Testis (tissue), 2 donors: ENCODE measurements at regions not wholly inside any gene's neighbourhood (a gene's known extent, or its start where the extent isn't known, plus 50 kb on each side); places are given as distances from the start of the nearest gene placed in this dataset.
A peak's percentile ranks its signal among the peaks of the same experiment; 100 is the strongest.

Experiments
- DNase-seq: peaks from one replicate; pipeline ENCODE4 v3.0.0-alpha.2; 2019
- H3K27ac ChIP-seq, 2 donors: fragments of 200-600 bp; sonication (generic); one replicate each; pipeline ENCODE4 v1.5.1; 2019
- H3K27me3 ChIP-seq: fragments of 200-600 bp; sonication (generic); one replicate; pipeline ENCODE4 v1.5.1; 2019
- H3K36me3 ChIP-seq: fragments of 200-600 bp; sonication (generic); one replicate; pipeline ENCODE4 v1.5.1; 2017; ENCODE audit warnings: low read depth; ENCODE audit errors: missing control alignments
- H3K4me1 ChIP-seq: fragments of 200-600 bp; sonication (generic); one replicate; pipeline ENCODE4 v1.5.1; 2019
- H3K4me3 ChIP-seq, 2 donors: fragments of 200-600 bp; sonication (generic); one replicate each; pipeline ENCODE4 v1.5.1; 2017 to 2019
- H3K9me3 ChIP-seq: fragments of 200-600 bp; sonication (generic); one replicate; pipeline ENCODE4 v1.5.1; 2017
- CTCF ChIP-seq, 3 experiments: fragments of 450-650 bp in 2 of 3; fragments of 200-600 bp in 1 of 3; sonication (generic) in 1 of 3; IDR thresholded peaks; one replicate each; pipeline ENCODE4 v1.5.1; 2016 to 2019; ENCODE audit warnings: antibody characterized with exemption in 3 of 3, mild to moderate bottlenecking in 2 of 3, moderate library complexity in 1 of 3
- POLR2A ChIP-seq: fragments of 450-650 bp; IDR thresholded peaks from one replicate; pipeline ENCODE4 v1.6.1; 2017; ENCODE audit warnings: antibody characterized with exemption, mild to moderate bottlenecking, moderate library complexity
- WGBS, 2 donors: methylation state at CpG; one replicate each; pipeline ENCODE4 v1.1.5; 2018; 5-methylcytosine and 5-hydroxymethylcytosine counted together
- intact Hi-C: fragments of 100-400 bp; cut with DNase I; formaldehyde crosslinking; loops from one replicate; pipeline ENCODE4 v1.15.1; 2023; ENCODE audit warnings: low total_unique reads

DNA sequence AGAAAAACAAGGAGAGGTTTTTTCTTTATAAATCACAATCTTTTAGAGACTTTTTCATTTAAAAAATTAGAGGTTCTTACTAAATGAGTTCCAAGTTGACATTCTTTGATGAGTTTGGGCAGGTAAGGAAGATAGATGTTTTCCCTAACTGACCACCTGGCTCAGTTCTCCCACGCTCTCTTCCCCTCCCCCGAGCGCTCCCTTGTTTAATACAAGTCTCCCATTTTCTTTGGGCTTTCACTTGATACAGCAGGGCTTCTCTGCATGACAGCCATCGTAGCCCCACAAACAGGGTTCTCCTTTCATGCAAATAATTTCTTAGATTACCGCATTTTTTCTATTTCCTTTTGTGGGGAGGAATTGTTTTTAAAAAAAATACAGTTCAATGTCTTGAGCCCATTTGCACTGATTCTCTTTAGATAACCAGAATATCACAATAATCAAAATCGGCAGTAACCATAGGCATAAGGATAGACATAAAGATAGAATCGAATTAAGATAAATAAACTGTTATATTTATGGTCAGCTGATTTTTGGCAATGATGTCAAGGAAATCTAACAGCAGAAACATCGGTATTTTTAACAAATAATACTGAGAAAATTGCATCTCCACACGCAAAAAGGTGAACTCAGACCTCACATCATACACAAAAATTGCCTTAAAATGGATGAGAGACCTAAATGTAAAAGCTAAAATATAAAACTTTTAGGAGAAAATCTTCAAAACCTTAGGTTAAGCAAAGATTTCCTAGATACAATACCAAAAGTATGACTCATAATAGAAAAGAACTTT lies 325.4 kb downstream of the PIK3R1 start:
- DNase-seq = no peak
- intact Hi-C loops = no loop called here
- Histone ChIP-seq H3K36me3 (no peaks in the 10 kb centered on the region), H3K27ac (no peak overlapping the region), H3K27me3 (no peaks in the 10 kb centered on the region), H3K4me1 (peaks cover 18% of the 10 kb centered on the region), H3K9me3 (no peaks in the 10 kb centered on the region), H3K4me3 (no peak overlapping the region)
- TF ChIP-seq CTCF (IDR thresholded peaks at IDR 0.05) (no peak), POLR2A (no peak)
- WGBS, 2 donors = 87 to 91% methylated on average over 9 of the region's 9 CpGs

- TF ChIP-seq CTCF (IDR thresholded peaks at IDR 0.05) (no peak), POLR2A (no peak)
- Histone ChIP-seq H3K9me3 (no peaks in the 10 kb centered on the region), H3K27me3 (no peaks in the 10 kb centered on the region), H3K4me1 (peaks cover 18% of the 10 kb centered on the region), H3K36me3 (no peaks in the 10 kb centered on the region), H3K4me3 (no peak overlapping the region), H3K27ac (no peak overlapping the region)
- intact Hi-C loops = no loop called here
- WGBS, 2 donors = 63 to 69% methylated on average over 1 of the region's 1 CpG
- no peak for DNase-seq
These were observed 326.7 kb downstream of the PIK3R1 start for GRCh38 chr5:68542207-68542606.

DNA sequence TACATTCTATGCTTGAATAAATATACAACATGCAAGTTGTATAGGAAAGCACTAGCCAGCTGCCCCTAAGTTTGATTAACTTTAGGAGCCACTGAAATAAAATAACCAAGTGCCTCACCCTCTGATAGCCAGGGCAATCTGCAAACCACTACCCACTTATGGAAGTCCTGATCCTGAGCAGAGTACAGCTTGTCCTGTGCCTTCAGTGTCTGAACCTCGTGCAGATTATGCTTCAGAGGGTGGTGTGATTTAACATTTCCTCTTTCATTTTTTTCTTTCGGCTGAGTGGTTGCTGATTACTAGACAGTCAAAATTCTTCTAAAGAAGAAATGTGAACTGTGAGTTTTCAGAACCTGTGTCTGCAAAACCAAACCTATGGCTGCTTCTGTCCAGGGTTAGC lies 327.7 kb downstream of the PIK3R1 start:
- intact Hi-C loops = no loop called here
- TF ChIP-seq CTCF (IDR thresholded peaks at IDR 0.05) (no peak), POLR2A (no peak)
- Histone ChIP-seq H3K27me3 (no peaks in the 10 kb centered on the region), H3K4me3 (no peak overlapping the region), H3K36me3 (no peaks in the 10 kb centered on the region), H3K4me1 (peaks cover 18% of the 10 kb centered on the region), H3K27ac (peak overlapping the region in 1 of 2 donors; percentile 29), H3K9me3 (no peaks in the 10 kb centered on the region)
- whole genome bisulfite sequencing, 2 donors = 25 to 33% methylated on average over 2 of the region's 2 CpGs
- peak; percentile 50 for DNase-seq

- 54 to 56% methylated on average over 8 of the region's 8 CpGs for WGBS, 2 donors
- H3K27ac ChIP-seq = peak overlapping the region in 1 of 2 donors; percentile 29
- H3K4me1 ChIP-seq = peaks cover 18% of the 10 kb centered on the region
- no peaks in the 10 kb centered on the region for H3K27me3 ChIP-seq
- TF ChIP-seq POLR2A (no peak), CTCF (IDR thresholded peaks at IDR 0.05) (no peak)
- intact Hi-C loops = no loop called here
- H3K4me3 ChIP-seq = no peak overlapping the region
- H3K36me3 ChIP-seq = no peaks in the 10 kb centered on the region
- DNase-seq = peak; percentile 25
- H3K9me3 ChIP-seq = no peaks in the 10 kb centered on the region
These were observed 328.6 kb downstream of the PIK3R1 start for GRCh38 chr5:68544091-68544647.
